NCI-H2196 (cell line): ENCODE measurements at regions not wholly inside any gene's neighbourhood (a gene's known extent, or its start where the extent isn't known, plus 50 kb on each side); places are given as distances from the start of the nearest gene placed in this dataset.
"Not testable (repeated sequence)": the region's sequence is repeated elsewhere in the genome, so short reads cannot be mapped to it uniquely, and the experiment has no call there.

Experiments used
- DNase-seq: peaks from one replicate; lab custom pipeline; 2025; ENCODE audit not compliant: unreplicated experiment; lab: John Stamatoyannopoulos, UW

- DNase-seq = no peak
These were observed 296.6 kb downstream of the MED10 start for GRCh38 chr5:6081727-6082210.

- DNase-seq = no peak
These were observed 297.2 kb downstream of the MED10 start for GRCh38 chr5:6080930-6081726.

- no peak for DNase-seq
These were observed 297.9 kb downstream of the MED10 start for GRCh38 chr5:6080436-6080835.

- DNase-seq = no peak
These were observed 299.5 kb downstream of the MED10 start for GRCh38 chr5:6078881-6079280.

GRCh38 chr5:6076341-6077239 lies 301.8 kb downstream of the MED10 start:
- DNase-seq = no peak

- not testable (repeated sequence) for DNase-seq
These were observed 305.9 kb downstream of the MED10 start for GRCh38 chr5:6072488-6072887.

GRCh38 chr5:6069496-6070185 lies 308.7 kb downstream of the MED10 start:
- DNase-seq = no peak

- no peak for DNase-seq
These were observed 312.3 kb downstream of the MED10 start for GRCh38 chr5:6066016-6066415.

GRCh38 chr5:6059137-6059800 lies 319.1 kb downstream of the MED10 start:
- no peak for DNase-seq

GRCh38 chr5:6058055-6058715 lies 320.2 kb downstream of the MED10 start:
- DNase-seq = no peak

- DNase-seq = no peak
These were observed 322.1 kb downstream of the MED10 start for GRCh38 chr5:6056280-6056679.

GRCh38 chr5:6049662-6050061 lies 328.7 kb downstream of the MED10 start:
- no peak for DNase-seq

GRCh38 chr5:6048746-6049145 lies 329.6 kb downstream of the MED10 start:
- no peak for DNase-seq

GRCh38 chr5:6046296-6046967 lies 331.9 kb downstream of the MED10 start:
- no peak for DNase-seq

GRCh38 chr5:6043491-6044310 lies 334.6 kb downstream of the MED10 start:
- DNase-seq = no peak

- no peak for DNase-seq
These were observed 336.3 kb downstream of the MED10 start for GRCh38 chr5:6041977-6042550.

GRCh38 chr5:6039111-6039510 lies 339.2 kb downstream of the MED10 start:
- no peak for DNase-seq

GRCh38 chr5:6036006-6036405 lies 342.3 kb downstream of the MED10 start:
- DNase-seq = no peak
